IMR-90 (cell line): ENCODE measurements at regions not wholly inside any gene's neighbourhood (a gene's known extent, or its start where the extent isn't known, plus 50 kb on each side); places are given as distances from the start of the nearest gene placed in this dataset.

Experiments used
- ATAC-seq: fragments of 200-7000 bp; cut with Tn5 transposase; 2 replicates; pipeline ENCODE4 v1.9.1; 2020; ENCODE audit warnings: low read depth, mild to moderate bottlenecking, moderate library complexity
- BruUV-seq: library from RNA; stranded (reverse); fragments of 400-500 nt; replicated peaks from 2 replicates; lab custom pipeline; 2021; lab: Mats Ljungman, UMichigan
- CTCF ChIA-PET: fragments of 300-600 bp; formaldehyde crosslinking; extraction: SDS; loops from one replicate; lab custom pipeline; 2021; ENCODE audit warnings: antibody characterized with exemption; lab: Yijun Ruan, JAX
- POLR2A ChIA-PET: fragments of 300-600 bp; sonication (Branson Sonifier 250); formaldehyde crosslinking; loops from one replicate; lab custom pipeline; 2022; ENCODE audit warnings: antibody characterized with exemption; ENCODE audit not compliant: unreplicated experiment; lab: Charles Lee
- DNase-seq: peaks from one replicate; pipeline ENCODE4 v3.0.0; 2013
- H2AFZ ChIP-seq: replicated peaks from 2 replicates; pipeline ENCODE3; 2013; ENCODE audit warnings: low read length, mild to moderate bottlenecking; ENCODE audit not compliant: poor library complexity
- H2AK5ac ChIP-seq: 2 replicates; pipeline ENCODE4 v1.6.1; 2013; ENCODE audit warnings: low read depth, low read length, inconsistent platforms
- H2AK9ac ChIP-seq: replicated peaks from 2 replicates; pipeline ENCODE3; 2013; ENCODE audit warnings: mild to moderate bottlenecking, low read depth, low read length, moderate library complexity; ENCODE audit not compliant: poor library complexity
- H2BK120ac ChIP-seq: 2 replicates; pipeline ENCODE4 v1.6.1; 2013; ENCODE audit warnings: low read depth, low read length, inconsistent platforms
- H2BK15ac ChIP-seq: 3 replicates; pipeline ENCODE4 v1.6.1; 2013; ENCODE audit warnings: low read depth, low read length, inconsistent platforms
- H2BK20ac ChIP-seq: 2 replicates; pipeline ENCODE4 v1.6.1; 2013; ENCODE audit warnings: low read depth, mild to moderate bottlenecking, inconsistent platforms, low read length, moderate library complexity
- H2BK5ac ChIP-seq: 2 replicates; pipeline ENCODE4 v1.6.1; 2013; ENCODE audit warnings: mild to moderate bottlenecking, low read depth, low read length, inconsistent platforms; ENCODE audit not compliant: poor library complexity, severe bottlenecking
- H3K14ac ChIP-seq: replicated peaks from 2 replicates; pipeline ENCODE4 v1.6.1; 2013; ENCODE audit warnings: low read depth, low read length, inconsistent platforms
- H3K18ac ChIP-seq: 2 replicates; pipeline ENCODE4 v1.6.1; 2013; ENCODE audit warnings: low read depth, low read length, control low read depth
- H3K23ac ChIP-seq: 2 replicates; pipeline ENCODE4 v1.6.1; 2013; ENCODE audit warnings: low read depth, low read length, inconsistent platforms
- H3K27ac ChIP-seq: 2 replicates; pipeline ENCODE4 v1.5.1; 2013; ENCODE audit warnings: mild to moderate bottlenecking, control low read depth, low read length; ENCODE audit not compliant: insufficient read depth
- H3K27me3 ChIP-seq: 2 replicates; pipeline ENCODE4 v1.6.1; 2013; ENCODE audit warnings: low read length; ENCODE audit not compliant: control insufficient read depth, insufficient read depth
- H3K36me3 ChIP-seq: 2 replicates; pipeline ENCODE4 v1.6.1; 2013; ENCODE audit warnings: low read length, mixed read lengths; ENCODE audit not compliant: control insufficient read depth, insufficient read depth
- H3K4ac ChIP-seq: 2 replicates; pipeline ENCODE4 v1.6.1; 2013; ENCODE audit warnings: low read depth, low read length, inconsistent platforms
- H3K4me1 ChIP-seq: 2 replicates; pipeline ENCODE4 v1.6.1; 2013; ENCODE audit warnings: low read length, mixed read lengths; ENCODE audit not compliant: control insufficient read depth, insufficient read depth
- H3K4me2 ChIP-seq: 2 replicates; pipeline ENCODE4 v1.6.1; 2013; ENCODE audit warnings: low read depth, mild to moderate bottlenecking, control low read depth, low read length, moderate library complexity
- H3K4me3 ChIP-seq: 2 replicates; pipeline ENCODE4 v1.5.1; 2013; ENCODE audit warnings: low read depth, mild to moderate bottlenecking, control low read depth, low read length, moderate library complexity; ENCODE audit not compliant: insufficient read depth
- H3K56ac ChIP-seq: 2 replicates; pipeline ENCODE4 v1.6.1; 2013; ENCODE audit warnings: low read length, inconsistent platforms; ENCODE audit not compliant: insufficient read depth; ENCODE audit errors: extremely low read depth
- H3K79me1 ChIP-seq, 2 experiments: 2 replicates each; pipeline ENCODE4 v1.6.1; 2013; ENCODE audit warnings: low read length in 2 of 2, inconsistent platforms in 1 of 2, low read depth in 1 of 2
- H3K9ac ChIP-seq: 2 replicates; pipeline ENCODE4 v1.6.1; 2013; ENCODE audit warnings: low read depth, low read length, control low read depth
- H3K9me1 ChIP-seq: 2 replicates; pipeline ENCODE4 v1.6.1; 2013; ENCODE audit warnings: low read length, inconsistent platforms; ENCODE audit not compliant: insufficient read depth
- H3K9me3 ChIP-seq: 2 replicates; pipeline ENCODE4 v1.6.1; 2013; ENCODE audit warnings: low read length; ENCODE audit not compliant: control insufficient read depth, insufficient read depth
- H4K20me1 ChIP-seq: 2 replicates; pipeline ENCODE4 v1.6.1; 2013; ENCODE audit warnings: low read length, inconsistent platforms; ENCODE audit not compliant: insufficient read depth
- H4K5ac ChIP-seq: 2 replicates; pipeline ENCODE4 v1.6.1; 2013; ENCODE audit warnings: mild to moderate bottlenecking, low read depth, low read length, control low read depth
- H4K8ac ChIP-seq, 2 experiments: 2 replicates each; pipeline ENCODE4 v1.6.1; 2013; ENCODE audit warnings: low read depth in 2 of 2, low read length in 2 of 2, control low read depth in 1 of 2, inconsistent platforms in 1 of 2
- H4K91ac ChIP-seq: 2 replicates; pipeline ENCODE4 v1.6.1; 2013; ENCODE audit warnings: low read depth, low read length, inconsistent platforms; ENCODE audit not compliant: insufficient read depth
- BHLHE40 ChIP-seq: fragments of 150-350 bp; IDR thresholded peaks from 2 replicates; pipeline ENCODE4 v1.6.1; 2016; ENCODE audit warnings: mild to moderate bottlenecking, low read depth, low read length
- CEBPB ChIP-seq: IDR thresholded peaks from 2 replicates; pipeline ENCODE4 v1.6.1; 2012; ENCODE audit warnings: low read depth, low read length, improper control_type of control experiment
- CHD1 ChIP-seq: IDR thresholded peaks from 2 replicates; pipeline ENCODE4 v1.6.1; 2012; ENCODE audit warnings: low read depth, low read length, improper control_type of control experiment
- MAZ ChIP-seq: IDR thresholded peaks from 2 replicates; pipeline ENCODE4 v1.6.1; 2012; ENCODE audit warnings: low read depth, mild to moderate bottlenecking, low read length, improper control_type of control experiment, moderate library complexity, borderline replicate concordance
- MXI1 ChIP-seq: IDR thresholded peaks from 2 replicates; pipeline ENCODE4 v1.6.1; 2012; ENCODE audit warnings: low read depth, mild to moderate bottlenecking, low read length, moderate library complexity, borderline replicate concordance
- POLR2A ChIP-seq: IDR thresholded peaks from 2 replicates; pipeline ENCODE4 v1.6.1; 2012; ENCODE audit warnings: mild to moderate bottlenecking, low read depth, low read length
- RFX5 ChIP-seq: IDR thresholded peaks from 2 replicates; pipeline ENCODE4 v1.8.0; 2012; ENCODE audit warnings: low read depth, mild to moderate bottlenecking, low read length, moderate library complexity
- WGBS, 2 experiments: methylation state at CpG; one replicate each; pipeline versions ENCODE4 v1.1.5 to v1.1.7; 2013; ENCODE audit warnings: missing lambda C conversion rate in 2 of 2; ENCODE audit not compliant: insufficient read length in 1 of 2; ENCODE audit errors: extremely low coverage in 2 of 2; 5-methylcytosine and 5-hydroxymethylcytosine counted together
- dilution Hi-C: fragments of 300-500 bp; cut with HindIII; formaldehyde crosslinking; loops from one replicate; pipeline ENCODE4 v1.14.3; 2018; ENCODE audit warnings: low sequenced_read_pairs; ENCODE audit not compliant: unreplicated experiment
- in situ Hi-C: fragments of 300-500 bp; cut with MboI; formaldehyde crosslinking; loops from 3 replicates; pipeline ENCODE4 v1.14.3; 2019; ENCODE audit warnings: low sequenced_read_pairs, inconsistent platforms, mixed read lengths
- intact Hi-C: fragments of 100-400 bp; cut with micrococcal nuclease; formaldehyde crosslinking; loops from 2 replicates; pipeline ENCODE4 v1.10.0; 2022
- TF ChIP-seq, protein P1 (sequence below): conservative IDR thresholded peaks from 2 replicates; pipeline ENCODE4 v1.5.1; 2012; ENCODE audit warnings: mild to moderate bottlenecking, low read depth, low read length, improper control_type of control experiment

DNA sequence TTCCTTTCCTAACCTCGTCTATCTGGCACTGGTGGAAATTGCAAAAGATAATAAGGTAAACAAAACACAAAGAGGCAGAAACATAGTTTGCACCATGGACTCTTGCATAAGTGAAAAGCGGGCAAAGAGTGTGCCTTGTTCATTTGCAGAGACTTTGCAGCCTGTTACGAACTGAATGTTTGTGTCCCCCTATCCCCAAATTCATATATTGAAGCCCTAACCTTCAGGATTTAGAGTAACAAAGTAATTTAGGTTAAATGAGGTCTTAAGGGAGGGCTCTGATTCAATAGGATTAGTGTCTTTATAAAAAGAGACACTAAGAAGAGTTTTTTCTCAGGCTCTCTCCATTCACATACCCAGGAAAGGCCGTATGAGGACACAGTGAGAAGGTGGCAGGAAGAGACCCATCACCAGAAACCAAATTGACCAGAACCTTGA, 52.1 kb upstream of the FAM169A start:
- Histone ChIP-seq H2BK120ac (no peak overlapping the region), H3K18ac (no peak overlapping the region), H3K4ac (no peak overlapping the region), H3K9ac (no peak overlapping the region), H2AK9ac (no peak overlapping the region), H3K4me3 (no peak overlapping the region), H4K91ac (no peak overlapping the region), H4K5ac (no peak overlapping the region), H3K27me3 (peaks cover 3% of the 10 kb centered on the region; the same call in 1 of the 2 replicates), H3K23ac (no peak overlapping the region), H3K9me1 (no peaks in the 10 kb centered on the region), H2BK15ac (no peak overlapping the region), H2AK5ac (no peak overlapping the region), H4K20me1 (no peaks in the 10 kb centered on the region), H4K8ac (no peak overlapping the region), H2BK20ac (no peak overlapping the region), H2BK5ac (no peak overlapping the region), H3K56ac (no peak overlapping the region), H2AFZ (no peak overlapping the region), H3K4me2 (no peak overlapping the region), H3K36me3 (no peaks in the 10 kb centered on the region), H3K27ac (no peak overlapping the region), H3K79me1 (no peaks in the 10 kb centered on the region), H3K14ac (no peak overlapping the region), H3K9me3 (peaks cover 6% of the 10 kb centered on the region), H3K4me1 (no peaks in the 10 kb centered on the region)
- DNase-seq, result no peak
- in situ Hi-C loops, result loop anchor here (5.0 to 25.0 kb wide), 3 partner anchors 143 to 1006 kb away; no protein-coding TSS in a partner anchor
- POLR2A ChIA-PET, result no interaction called here
- CTCF ChIA-PET, result interaction anchor here (1.2 kb wide), 1 partner anchor 145 kb away, joined by 3 read pairs; no protein-coding TSS in a partner anchor
- WGBS, 2 experiments, result no CpG with 5 or more reads among the region's 4 CpGs
- ATAC-seq, result no peak
- dilution Hi-C loops, result no loop called here
- intact Hi-C loops, result loop anchor here (1.0 to 10.0 kb wide), 3 partner anchors 56 to 1013 kb away; no protein-coding TSS in a partner anchor
- BruUV-seq, result no TSS peak
- TF ChIP-seq CEBPB, result no peak
- TF ChIP-seq RFX5, result no peak
- no peak for TF ChIP-seq MAZ
- TF ChIP-seq MXI1, result no peak
- no peak for TF ChIP-seq CHD1
- no peak for TF ChIP-seq POLR2A
- no peak for TF ChIP-seq BHLHE40
- TF ChIP-seq, protein P1, sequence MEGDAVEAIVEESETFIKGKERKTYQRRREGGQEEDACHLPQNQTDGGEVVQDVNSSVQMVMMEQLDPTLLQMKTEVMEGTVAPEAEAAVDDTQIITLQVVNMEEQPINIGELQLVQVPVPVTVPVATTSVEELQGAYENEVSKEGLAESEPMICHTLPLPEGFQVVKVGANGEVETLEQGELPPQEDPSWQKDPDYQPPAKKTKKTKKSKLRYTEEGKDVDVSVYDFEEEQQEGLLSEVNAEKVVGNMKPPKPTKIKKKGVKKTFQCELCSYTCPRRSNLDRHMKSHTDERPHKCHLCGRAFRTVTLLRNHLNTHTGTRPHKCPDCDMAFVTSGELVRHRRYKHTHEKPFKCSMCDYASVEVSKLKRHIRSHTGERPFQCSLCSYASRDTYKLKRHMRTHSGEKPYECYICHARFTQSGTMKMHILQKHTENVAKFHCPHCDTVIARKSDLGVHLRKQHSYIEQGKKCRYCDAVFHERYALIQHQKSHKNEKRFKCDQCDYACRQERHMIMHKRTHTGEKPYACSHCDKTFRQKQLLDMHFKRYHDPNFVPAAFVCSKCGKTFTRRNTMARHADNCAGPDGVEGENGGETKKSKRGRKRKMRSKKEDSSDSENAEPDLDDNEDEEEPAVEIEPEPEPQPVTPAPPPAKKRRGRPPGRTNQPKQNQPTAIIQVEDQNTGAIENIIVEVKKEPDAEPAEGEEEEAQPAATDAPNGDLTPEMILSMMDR, result no peak
